ENCODE measurements at regions not wholly inside any gene's neighbourhood (a gene's known extent, or its start where the extent isn't known, plus 50 kb on each side); places are given as distances from the start of the nearest gene placed in this dataset.

DNA sequence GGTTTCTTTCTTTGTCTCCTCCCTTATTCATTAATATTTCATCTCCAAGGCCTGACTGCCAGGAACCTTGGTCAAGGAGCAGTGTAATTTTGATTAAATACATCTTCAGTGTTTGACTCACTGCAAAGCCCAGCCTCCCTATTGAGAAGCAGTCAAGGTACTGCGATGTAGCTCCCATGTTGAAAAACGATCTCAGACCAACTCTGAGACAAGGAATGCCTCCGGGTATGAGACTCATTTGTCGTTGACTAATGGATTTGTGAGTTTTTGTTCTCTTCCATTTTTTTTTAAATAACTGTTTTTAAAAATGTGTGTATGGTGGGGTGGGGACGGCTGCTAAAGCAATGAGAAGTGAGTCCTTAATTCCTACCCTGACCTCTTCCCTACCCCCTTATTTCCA is 361.6 kb downstream of the SOX11 start:
- Mint-ChIP-seq H3K9me3 (peaks cover 4% of the 10 kb centered on the region), H3K27me3 (peaks cover 38% of the 10 kb centered on the region), H3K4me3 (no peak overlapping the region), H3K36me3 (no peaks in the 10 kb centered on the region), H3K4me1 (ENCODE audit: unreplicated experiment) (peaks cover 29% of the 10 kb centered on the region), H3K27ac (no peak overlapping the region)
- TF ChIP-seq, protein P1, sequence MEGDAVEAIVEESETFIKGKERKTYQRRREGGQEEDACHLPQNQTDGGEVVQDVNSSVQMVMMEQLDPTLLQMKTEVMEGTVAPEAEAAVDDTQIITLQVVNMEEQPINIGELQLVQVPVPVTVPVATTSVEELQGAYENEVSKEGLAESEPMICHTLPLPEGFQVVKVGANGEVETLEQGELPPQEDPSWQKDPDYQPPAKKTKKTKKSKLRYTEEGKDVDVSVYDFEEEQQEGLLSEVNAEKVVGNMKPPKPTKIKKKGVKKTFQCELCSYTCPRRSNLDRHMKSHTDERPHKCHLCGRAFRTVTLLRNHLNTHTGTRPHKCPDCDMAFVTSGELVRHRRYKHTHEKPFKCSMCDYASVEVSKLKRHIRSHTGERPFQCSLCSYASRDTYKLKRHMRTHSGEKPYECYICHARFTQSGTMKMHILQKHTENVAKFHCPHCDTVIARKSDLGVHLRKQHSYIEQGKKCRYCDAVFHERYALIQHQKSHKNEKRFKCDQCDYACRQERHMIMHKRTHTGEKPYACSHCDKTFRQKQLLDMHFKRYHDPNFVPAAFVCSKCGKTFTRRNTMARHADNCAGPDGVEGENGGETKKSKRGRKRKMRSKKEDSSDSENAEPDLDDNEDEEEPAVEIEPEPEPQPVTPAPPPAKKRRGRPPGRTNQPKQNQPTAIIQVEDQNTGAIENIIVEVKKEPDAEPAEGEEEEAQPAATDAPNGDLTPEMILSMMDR (conservative IDR thresholded peaks at IDR 0.05) = no peak
- DNase-seq (ENCODE audit: extremely low spot score, unreplicated experiment) = no peak

DNA sequence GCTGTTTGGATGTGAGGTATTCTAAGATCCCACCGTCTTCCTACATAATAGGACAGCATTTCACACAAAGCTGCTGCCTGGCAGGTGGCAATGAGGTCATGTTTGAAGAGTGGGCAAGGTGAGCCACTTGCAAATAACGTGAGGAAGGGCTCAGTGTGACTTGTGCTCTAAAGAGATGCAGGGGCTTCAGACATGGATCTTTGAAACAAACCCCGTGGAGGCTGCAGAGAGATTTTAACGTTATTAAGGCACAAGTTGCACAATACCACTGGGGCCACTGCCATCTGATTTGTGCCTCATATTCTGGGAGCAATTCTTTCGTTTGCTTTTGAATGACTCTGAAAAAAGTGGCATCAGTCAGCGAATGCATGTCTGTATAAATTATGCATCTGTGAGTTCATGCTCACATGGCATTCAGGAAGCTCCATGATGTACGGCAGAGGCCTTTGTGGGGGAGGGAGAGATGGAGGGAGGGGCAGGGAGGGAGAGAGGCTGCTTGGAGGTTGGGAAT is 362.0 kb downstream of the SOX11 start:
- no peak overlapping the region for H3K27ac Mint-ChIP-seq
- H3K4me1 Mint-ChIP-seq (ENCODE audit: unreplicated experiment) = peaks cover 29% of the 10 kb centered on the region
- peaks cover 4% of the 10 kb centered on the region for H3K9me3 Mint-ChIP-seq
- no peak overlapping the region for H3K4me3 Mint-ChIP-seq
- TF ChIP-seq, protein P1 (conservative IDR thresholded peaks at IDR 0.05) = no peak
- peaks cover 38% of the 10 kb centered on the region for H3K27me3 Mint-ChIP-seq
- no peaks in the 10 kb centered on the region for H3K36me3 Mint-ChIP-seq
- no peak for DNase-seq (ENCODE audit: extremely low spot score, unreplicated experiment)

DNA sequence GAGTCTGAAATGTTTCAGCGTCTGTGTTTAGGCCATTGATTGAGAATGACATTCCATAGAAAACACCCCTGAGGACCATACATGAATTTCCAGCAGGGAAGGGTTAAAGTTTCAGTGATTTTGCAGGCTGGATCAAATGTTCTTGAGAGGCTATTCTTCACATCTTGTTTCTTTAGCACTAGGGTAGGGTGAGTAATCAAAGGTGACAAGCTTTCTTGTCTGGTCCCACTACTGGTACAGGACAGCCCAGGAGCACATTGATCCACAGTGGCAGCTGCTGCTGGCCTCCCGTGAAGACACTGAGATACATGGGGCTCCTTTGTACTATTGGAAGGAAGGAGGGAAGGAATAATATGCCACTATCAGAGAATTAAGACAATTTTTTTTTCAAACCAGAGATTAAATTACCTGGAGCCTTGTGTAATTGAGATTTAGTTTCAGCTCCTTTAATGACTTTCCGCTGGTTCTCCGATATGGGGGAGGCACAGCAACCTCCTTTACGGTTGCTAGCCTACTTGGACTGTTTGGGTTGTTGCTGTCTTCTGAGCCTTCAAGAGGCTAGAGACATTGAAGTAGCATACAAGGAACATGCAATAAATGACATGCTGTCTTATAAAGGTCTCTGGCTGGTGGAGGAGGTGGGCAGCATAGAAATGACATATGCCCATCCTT is 368.9 kb downstream of the SOX11 start:
- H3K27me3 Mint-ChIP-seq = peaks cover 12% of the 10 kb centered on the region
- peaks cover 17% of the 10 kb centered on the region for H3K4me1 Mint-ChIP-seq (ENCODE audit: unreplicated experiment)
- TF ChIP-seq, protein P1 (conservative IDR thresholded peaks at IDR 0.05) = no peak
- H3K36me3 Mint-ChIP-seq = no peaks in the 10 kb centered on the region
- no peaks in the 10 kb centered on the region for H3K9me3 Mint-ChIP-seq
- no peak for DNase-seq (ENCODE audit: extremely low spot score, unreplicated experiment)
- no peak overlapping the region for H3K4me3 Mint-ChIP-seq
- H3K27ac Mint-ChIP-seq = no peak overlapping the region

GRCh38 chr2:6064757-6065156 is 372.6 kb downstream of the SOX11 start:
- Mint-ChIP-seq H3K27ac (no peak overlapping the region), H3K4me3 (no peak overlapping the region), H3K4me1 (ENCODE audit: unreplicated experiment) (peaks cover 27% of the 10 kb centered on the region), H3K27me3 (peaks cover 6% of the 10 kb centered on the region), H3K9me3 (no peaks in the 10 kb centered on the region), H3K36me3 (no peaks in the 10 kb centered on the region)
- TF ChIP-seq, protein P1 (conservative IDR thresholded peaks at IDR 0.05) = no peak
- DNase-seq (ENCODE audit: extremely low spot score, unreplicated experiment) = no peak

GRCh38 chr2:6065703-6066102 is 373.5 kb downstream of the SOX11 start:
- Mint-ChIP-seq H3K4me3 (no peak overlapping the region), H3K9me3 (no peaks in the 10 kb centered on the region), H3K27me3 (peaks cover 6% of the 10 kb centered on the region), H3K36me3 (no peaks in the 10 kb centered on the region), H3K4me1 (ENCODE audit: unreplicated experiment) (peaks cover 28% of the 10 kb centered on the region), H3K27ac (no peak overlapping the region)
- TF ChIP-seq, protein P1 (conservative IDR thresholded peaks at IDR 0.05) = no peak
- no peak for DNase-seq (ENCODE audit: extremely low spot score, unreplicated experiment)

All from type B pancreatic cell (in vitro differentiated cells).